Brain microvascular endothelial cell (primary cell): ENCODE measurements at regions not wholly inside any gene's neighbourhood (a gene's known extent, or its start where the extent isn't known, plus 50 kb on each side); places are given as distances from the start of the nearest gene placed in this dataset.

Source experiments
- DNase-seq: peaks from one replicate; pipeline ENCODE4 v3.0.0-alpha.2; 2020
- H3K27ac ChIP-seq: fragments of 250-450 bp; sonication (Bioruptor Pico); 2 replicates; pipeline ENCODE4 v1.5.1; 2020; ENCODE audit warnings: mild to moderate bottlenecking, moderate library complexity
- H3K27me3 ChIP-seq: fragments of 250-450 bp; sonication (Bioruptor Pico); replicated peaks from 2 replicates; pipeline ENCODE4 v1.5.1; 2020; ENCODE audit warnings: mild to moderate bottlenecking
- H3K36me3 ChIP-seq: fragments of 250-450 bp; sonication (Bioruptor Pico); replicated peaks from 2 replicates; pipeline ENCODE4 v1.5.1; 2020; ENCODE audit warnings: mild to moderate bottlenecking
- H3K4me3 ChIP-seq: 2 replicates; pipeline ENCODE4 v1.5.1; 2011; ENCODE audit warnings: low read depth, mild to moderate bottlenecking, control low read depth, low read length, moderate library complexity
- CTCF ChIP-seq: IDR thresholded peaks from 2 replicates; pipeline ENCODE4 v1.5.1; 2011; ENCODE audit warnings: low read depth, mild to moderate bottlenecking, moderate library complexity, low read length, control low read depth, inconsistent platforms; ENCODE audit errors: missing control alignments
- in situ Hi-C: cut with HindIII; loops from 2 replicates; pipeline ENCODE4 v1.10.0; 2017; ENCODE audit warnings: low sequenced_read_pairs, low pct_ligation_motif_present

- H3K27ac ChIP-seq = no peak overlapping the region
- no peak overlapping the region for H3K4me3 ChIP-seq
- in situ Hi-C loops = no loop called here
- no peaks in the 10 kb centered on the region for H3K36me3 ChIP-seq
- no peak for DNase-seq
- no peak for TF ChIP-seq CTCF
- no peaks in the 10 kb centered on the region for H3K27me3 ChIP-seq
Observed at GRCh38 chr9:13555516-13555915, 276.0 kb upstream of the MPDZ start.

- Histone ChIP-seq H3K27ac (no peak overlapping the region), H3K36me3 (no peaks in the 10 kb centered on the region), H3K4me3 (no peak overlapping the region), H3K27me3 (no peaks in the 10 kb centered on the region)
- in situ Hi-C loops = no loop called here
- no peak for DNase-seq
- TF ChIP-seq CTCF = no peak
Observed at GRCh38 chr9:13554626-13555025, 275.1 kb upstream of the MPDZ start.

GRCh38 chr9:13552606-13553215 is 273.2 kb upstream of the MPDZ start:
- H3K36me3 ChIP-seq = no peaks in the 10 kb centered on the region
- no peak for DNase-seq
- H3K4me3 ChIP-seq = no peak overlapping the region
- no peak for TF ChIP-seq CTCF
- no peaks in the 10 kb centered on the region for H3K27me3 ChIP-seq
- in situ Hi-C loops = no loop called here
- no peak overlapping the region for H3K27ac ChIP-seq

- DNase-seq = no peak
- no peak for TF ChIP-seq CTCF
- H3K27me3 ChIP-seq = no peaks in the 10 kb centered on the region
- no peaks in the 10 kb centered on the region for H3K36me3 ChIP-seq
- in situ Hi-C loops = no loop called here
- H3K27ac ChIP-seq = no peak overlapping the region
- H3K4me3 ChIP-seq = no peak overlapping the region
Observed at GRCh38 chr9:13550519-13550918, 271.0 kb upstream of the MPDZ start.

GRCh38 chr9:13548535-13548934 is 269.0 kb upstream of the MPDZ start:
- H3K4me3 ChIP-seq = no peak overlapping the region
- DNase-seq = no peak
- H3K27me3 ChIP-seq = no peaks in the 10 kb centered on the region
- TF ChIP-seq CTCF = no peak
- no peak overlapping the region for H3K27ac ChIP-seq
- no peaks in the 10 kb centered on the region for H3K36me3 ChIP-seq
- in situ Hi-C loops = no loop called here

GRCh38 chr9:13535141-13535540 is 255.6 kb upstream of the MPDZ start:
- no peak for DNase-seq
- H3K27me3 ChIP-seq = no peaks in the 10 kb centered on the region
- no peak for TF ChIP-seq CTCF
- in situ Hi-C loops = no loop called here
- H3K4me3 ChIP-seq = no peak overlapping the region
- no peak overlapping the region for H3K27ac ChIP-seq
- no peaks in the 10 kb centered on the region for H3K36me3 ChIP-seq
